ENCODE measurements at regions not wholly inside any gene's neighbourhood (a gene's known extent, or its start where the extent isn't known, plus 50 kb on each side); places are given as distances from the start of the nearest gene placed in this dataset.
"Not testable (repeated sequence)": the region's sequence is repeated elsewhere in the genome, so short reads cannot be mapped to it uniquely, and the experiment has no call there.

GRCh38 chr12:127480775-127481314, 786.1 kb upstream of the TMEM132C start:
- DNase-seq = no peak

GRCh38 chr12:127482950-127483349, 784.0 kb upstream of the TMEM132C start:
- no peak for DNase-seq

GRCh38 chr12:127485528-127485927, 781.4 kb upstream of the TMEM132C start:
- DNase-seq = peak; percentile 2

DNA sequence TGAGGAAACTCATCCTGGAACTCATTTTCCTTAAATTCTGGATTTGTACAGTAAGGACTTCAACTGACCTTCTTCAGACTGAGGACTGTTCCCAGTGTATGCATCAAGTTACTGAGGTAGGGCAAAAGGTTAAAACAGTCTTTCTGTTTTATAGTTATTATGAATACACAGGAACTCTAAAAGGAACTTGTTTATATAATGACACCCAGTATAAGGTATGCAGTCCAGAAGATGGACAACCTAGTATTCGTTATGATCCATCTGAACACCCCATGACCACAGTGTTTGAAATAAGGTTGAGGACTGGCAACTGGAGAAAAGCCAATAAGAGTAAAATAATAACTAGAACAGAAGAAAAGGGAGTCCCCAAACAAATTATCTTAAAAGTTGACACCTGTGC, 779.9 kb upstream of the TMEM132C start:
- DNase-seq = no peak

- DNase-seq = peak; percentile 17
Observed at GRCh38 chr12:127489061-127489460, 777.9 kb upstream of the TMEM132C start.

DNA sequence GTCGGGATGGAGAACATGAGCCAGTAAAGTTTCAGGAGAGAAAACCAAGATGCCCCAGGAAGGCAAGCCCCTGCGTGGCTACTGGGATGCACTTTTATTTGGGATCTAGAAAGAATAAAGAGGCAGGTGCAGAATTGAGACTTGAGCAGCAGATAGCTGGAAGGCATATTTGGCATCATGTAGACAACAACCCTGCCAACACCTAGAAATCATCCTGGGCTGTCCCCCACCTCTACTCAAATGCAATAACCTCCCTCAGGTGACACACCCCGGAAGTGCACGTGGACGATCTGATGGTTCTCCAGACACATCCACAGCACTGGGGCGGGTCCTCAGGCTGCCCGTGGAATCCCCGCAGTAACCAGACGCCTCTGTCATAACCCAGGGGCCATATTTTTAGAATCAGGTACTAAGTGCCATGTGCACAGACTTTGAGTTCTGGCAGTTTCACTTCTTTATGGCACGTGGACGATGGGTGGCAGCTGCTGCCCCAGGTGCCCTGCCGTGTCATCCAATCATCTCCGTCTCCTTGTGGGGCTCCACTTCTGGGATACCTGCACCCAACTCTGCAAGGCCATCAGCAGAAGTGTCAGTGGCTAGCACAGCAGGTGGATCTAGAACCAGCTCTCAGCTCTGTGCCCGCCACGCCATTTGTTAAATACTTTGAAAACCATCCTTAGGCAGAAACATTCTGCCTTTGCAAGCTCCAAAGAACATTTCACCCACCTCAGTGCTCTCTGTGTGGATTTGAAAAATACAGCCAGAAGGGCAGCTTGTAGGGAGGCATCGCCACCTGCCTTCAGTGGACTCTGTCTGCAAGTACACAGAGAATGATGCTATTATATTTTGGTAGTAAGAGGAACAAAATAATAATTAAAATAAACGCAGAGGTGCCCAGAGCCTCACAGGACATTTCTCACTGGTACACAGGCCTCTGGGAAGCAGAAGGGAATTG, 771.7 kb upstream of the TMEM132C start:
- DNase-seq = no peak

- DNase-seq = no peak
Observed at GRCh38 chr12:127496255-127496654, 770.7 kb upstream of the TMEM132C start.

DNA sequence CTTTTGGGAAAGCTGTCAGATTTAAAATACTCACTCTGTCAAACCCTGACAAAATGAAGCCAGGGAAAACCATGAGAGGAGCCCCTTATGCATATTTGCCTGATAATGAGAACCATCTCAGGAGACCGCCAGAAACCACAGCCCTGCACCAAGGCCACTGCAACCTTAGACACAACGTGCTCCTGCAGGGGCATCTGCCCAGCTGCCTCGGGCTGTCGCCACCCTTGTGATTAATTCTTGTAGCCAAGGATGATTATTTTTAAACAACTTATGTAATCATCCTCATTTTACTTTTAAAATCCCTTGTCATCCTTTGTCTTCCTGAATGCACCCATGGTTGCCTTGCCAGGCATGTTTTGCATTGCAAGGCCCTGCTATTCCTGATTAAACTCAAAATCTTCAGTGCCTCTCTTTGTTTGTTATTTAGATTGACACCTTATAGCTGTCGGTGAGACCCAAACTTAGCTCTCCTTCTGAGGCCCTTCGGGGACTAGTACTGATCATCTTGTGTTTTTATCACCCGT, 766.4 kb upstream of the TMEM132C start:
- DNase-seq = no peak

- DNase-seq = no peak
Observed at GRCh38 chr12:127501916-127502315, 765.1 kb upstream of the TMEM132C start.

- no peak for DNase-seq
Observed at GRCh38 chr12:127503246-127503645, 763.7 kb upstream of the TMEM132C start.

- not testable (repeated sequence) for DNase-seq
Observed at GRCh38 chr12:127503996-127504395, 763.0 kb upstream of the TMEM132C start.

DNA sequence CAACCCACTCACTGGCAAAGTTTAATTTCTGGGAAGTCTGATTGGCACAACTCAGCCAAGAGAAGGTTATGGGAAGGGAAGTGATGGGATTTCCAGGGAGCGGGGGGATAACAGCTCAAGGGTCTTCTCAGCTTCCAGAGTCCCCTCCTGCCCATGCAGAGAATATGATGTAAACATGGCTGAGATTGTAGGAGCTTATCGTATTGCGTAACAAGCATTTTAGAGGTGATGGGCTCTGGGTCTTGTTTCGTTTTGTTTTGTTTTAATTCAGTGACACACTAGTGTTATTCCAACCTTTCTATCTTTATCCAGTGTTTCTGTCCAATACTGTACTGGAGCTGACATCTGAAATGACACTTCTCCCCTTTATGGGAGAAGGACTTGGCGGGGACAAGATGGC, 762.1 kb upstream of the TMEM132C start:
- no peak for DNase-seq

DNA sequence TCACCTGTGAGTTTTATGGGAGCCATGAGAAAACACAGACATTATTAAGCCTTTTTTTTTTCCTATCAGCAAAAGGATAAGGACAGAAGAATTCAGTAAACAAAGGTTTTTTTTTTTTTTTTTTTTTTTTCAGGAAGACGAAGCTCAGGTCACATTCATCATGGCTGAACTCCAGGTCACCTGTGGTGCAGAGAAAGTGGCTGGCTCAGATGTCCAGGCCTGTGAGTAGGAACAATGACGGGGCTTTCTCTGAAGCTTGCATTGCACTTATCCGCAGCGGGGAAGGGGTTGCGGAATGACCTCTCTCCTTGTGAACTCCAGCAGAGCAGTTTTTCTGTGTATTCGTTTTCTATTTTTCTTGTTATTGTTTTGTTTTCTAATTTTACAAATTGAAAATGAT, 759.6 kb upstream of the TMEM132C start:
- DNase-seq = no peak

DNA sequence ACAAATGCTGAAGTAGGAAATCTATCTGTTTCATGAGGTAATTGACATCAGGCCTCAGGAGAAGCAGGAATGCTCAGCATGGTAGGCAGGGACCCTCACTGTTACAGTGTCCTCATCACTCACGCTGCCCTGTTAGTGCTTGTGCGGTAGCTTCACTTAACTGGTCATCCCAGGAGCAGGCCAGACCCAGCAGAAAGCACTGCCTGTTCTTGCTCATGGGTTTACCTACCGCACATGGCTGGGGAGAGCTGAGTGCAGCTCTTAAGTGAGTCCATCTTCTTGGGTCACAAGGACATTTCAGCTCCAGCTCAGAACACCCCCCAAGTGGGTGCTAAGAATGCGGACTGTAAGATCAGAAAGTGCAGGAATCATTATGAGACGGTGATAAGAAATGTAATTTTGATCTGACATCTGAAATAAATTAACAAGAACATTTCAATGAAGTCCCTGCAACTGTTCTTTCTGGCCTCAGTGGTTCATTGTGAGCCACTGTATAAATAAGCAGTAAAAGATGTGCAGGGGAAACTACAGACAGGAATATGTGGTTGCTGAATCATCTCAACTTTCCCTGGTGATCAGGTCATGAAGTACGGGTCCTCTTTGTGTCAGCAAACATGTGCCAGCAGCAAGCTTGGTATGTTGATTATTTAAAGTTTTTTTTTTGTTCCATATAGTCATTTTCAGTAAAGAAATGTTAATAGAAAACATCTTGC, 757.7 kb upstream of the TMEM132C start:
- DNase-seq = no peak

DNA sequence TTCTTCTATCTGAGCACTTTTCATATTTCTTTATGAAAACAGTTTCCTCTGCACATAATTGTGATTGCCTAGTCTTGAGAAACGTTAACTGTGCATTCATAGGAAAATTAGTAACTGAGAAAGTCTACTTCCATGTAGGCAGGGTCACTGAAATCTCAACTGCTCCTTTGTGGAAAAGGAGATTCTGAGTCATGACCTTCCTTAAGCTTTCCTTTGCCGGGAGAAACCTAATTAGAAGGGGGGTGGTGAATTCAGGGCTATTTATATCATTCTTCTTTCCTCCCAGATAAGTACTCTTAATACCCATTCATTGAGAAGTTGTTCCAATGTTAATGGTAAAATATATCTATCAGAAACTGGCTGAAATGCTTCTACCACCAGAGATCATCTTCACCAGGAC, 751.0 kb upstream of the TMEM132C start:
- no peak for DNase-seq

DNA sequence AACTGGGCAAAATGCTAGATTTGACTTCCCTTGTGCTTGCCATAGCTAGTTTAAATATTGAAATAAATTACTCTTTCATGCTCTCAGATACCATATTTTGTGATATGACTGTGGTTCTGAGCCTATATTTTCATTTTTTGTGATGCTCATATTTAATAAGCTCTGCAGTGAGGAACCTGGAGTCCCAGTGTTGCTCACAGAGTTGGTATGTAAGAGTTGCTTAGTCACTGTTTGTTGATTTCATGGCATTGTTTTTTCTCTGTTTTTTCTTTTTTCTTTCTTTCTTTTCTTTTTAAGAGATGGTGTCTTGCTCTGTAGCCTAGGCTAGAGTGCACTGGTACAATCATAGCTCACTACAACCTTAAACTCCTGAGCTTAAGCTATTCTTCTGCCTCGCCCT, 750.5 kb upstream of the TMEM132C start:
- no peak for DNase-seq

DNA sequence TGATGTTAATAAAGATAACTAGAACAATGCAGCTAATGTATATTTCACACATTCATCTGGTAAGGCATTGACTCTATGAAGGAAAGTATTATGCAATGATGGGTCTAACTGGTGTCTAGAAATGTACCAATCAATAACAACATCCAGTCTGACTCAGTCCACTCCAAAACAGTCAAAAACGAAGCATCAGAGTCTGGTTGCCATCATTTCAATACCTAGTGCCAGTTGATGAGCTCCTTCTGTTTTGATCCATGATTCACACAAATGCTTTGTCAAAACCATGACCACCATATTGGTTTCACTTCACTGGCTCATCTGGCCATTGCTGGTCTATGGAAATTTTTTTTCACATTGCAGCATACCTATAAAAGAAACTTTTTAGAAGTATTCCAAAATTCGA, 747.2 kb upstream of the TMEM132C start:
- DNase-seq = no peak

GRCh38 chr12:127526925-127527324, 740.0 kb upstream of the TMEM132C start:
- DNase-seq = no peak

DNA sequence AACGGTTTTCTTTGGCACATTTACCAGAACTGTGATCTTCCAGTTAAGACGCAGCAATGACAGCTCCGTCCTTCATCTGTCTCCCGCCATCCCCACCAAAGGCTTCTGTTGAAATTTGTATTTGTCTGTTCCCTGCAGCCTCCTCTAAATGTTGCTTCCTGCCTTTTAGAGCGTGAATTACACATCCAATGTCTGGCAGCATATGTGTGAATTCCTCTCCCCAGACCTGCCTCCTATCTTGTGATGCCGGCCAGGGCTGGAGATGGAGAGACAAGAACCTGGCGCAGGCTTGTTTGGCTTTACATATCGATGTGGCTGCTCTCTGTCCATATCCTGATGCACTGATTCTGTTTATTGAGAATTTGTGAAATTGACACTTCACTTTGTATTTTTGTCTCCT, 738.4 kb upstream of the TMEM132C start:
- no peak for DNase-seq

GRCh38 chr12:127531542-127531941, 735.4 kb upstream of the TMEM132C start:
- no peak for DNase-seq

DNA sequence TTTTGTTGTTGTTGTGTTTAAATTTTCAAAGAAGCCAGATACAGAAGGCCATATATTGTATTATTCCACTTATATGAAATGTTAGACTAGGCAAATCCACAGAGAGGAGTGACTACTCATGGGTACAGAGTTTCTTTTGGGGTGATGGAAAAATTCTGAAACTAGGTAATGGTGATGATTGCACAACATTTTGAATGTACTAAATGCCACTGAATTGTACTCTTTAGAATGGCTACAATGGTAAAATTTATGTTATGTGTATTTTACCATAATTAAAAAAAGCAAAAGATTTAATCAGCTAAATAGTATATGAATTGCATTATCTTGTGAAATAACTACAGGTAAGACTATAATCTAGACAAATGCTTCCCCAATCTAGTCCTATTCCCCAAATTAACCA, 733.6 kb upstream of the TMEM132C start:
- no peak for DNase-seq

- no peak for DNase-seq
Observed at GRCh38 chr12:127536833-127537428, 730.0 kb upstream of the TMEM132C start.

DNA sequence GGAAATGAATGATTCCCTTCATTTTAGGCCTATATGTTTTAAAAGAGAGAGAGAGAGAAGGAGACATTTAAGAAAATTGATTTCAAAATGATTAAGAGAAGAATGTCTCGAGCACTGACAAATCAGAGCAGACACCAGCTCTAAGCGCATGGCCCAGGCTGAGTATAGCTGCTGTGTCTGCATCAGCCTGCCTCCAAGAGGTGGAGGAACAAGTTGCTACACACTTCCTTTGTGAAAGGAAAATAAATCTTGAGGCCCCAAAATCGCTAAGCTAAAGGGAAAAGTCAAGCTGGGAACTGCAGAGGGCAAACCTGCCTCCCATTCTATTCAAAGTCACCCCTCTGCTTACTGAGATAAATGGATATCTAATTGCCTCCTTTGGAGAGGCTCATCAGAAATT, 728.7 kb upstream of the TMEM132C start:
- no peak for DNase-seq

Measured in hematopoietic multipotent progenitor cell treated with erythropoietin and hydrocortisone succinate and interleukin-3 and kit ligand, for 6 days (in vitro differentiated cells).